ENCODE measurements at regions not wholly inside any gene's neighbourhood (a gene's known extent, or its start where the extent isn't known, plus 50 kb on each side); places are given as distances from the start of the nearest gene placed in this dataset.
"Not testable (repeated sequence)": the region's sequence is repeated elsewhere in the genome, so short reads cannot be mapped to it uniquely, and the experiment has no call there.

DNA sequence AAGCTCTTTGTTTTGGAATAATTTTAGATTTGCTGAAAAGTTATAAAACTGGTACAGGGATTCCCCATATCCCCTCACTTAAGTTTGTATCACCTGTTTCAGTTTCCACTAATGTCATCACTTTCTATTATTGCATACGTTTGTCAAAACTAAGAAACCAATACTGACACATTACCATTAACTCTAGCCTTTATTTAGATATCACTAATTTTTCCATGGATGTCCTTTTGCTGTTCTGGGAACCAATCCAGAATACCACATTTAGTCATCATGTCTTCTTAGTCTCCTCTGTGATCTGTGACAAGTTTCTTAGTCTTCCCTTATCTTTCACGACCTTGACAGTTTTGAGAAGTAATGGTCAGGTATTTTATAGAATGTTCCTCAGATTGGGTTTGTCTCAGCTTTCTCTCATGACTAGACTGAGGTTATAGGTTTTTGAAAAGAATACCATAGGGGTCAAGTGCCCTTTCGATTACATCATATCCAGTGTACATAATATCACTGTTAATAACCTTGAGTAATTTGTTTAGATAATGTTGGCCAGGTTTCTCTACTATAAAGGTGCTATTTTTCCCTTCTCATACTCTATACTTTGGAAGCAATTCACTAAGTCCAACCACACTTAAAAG lies 51.9 kb upstream of the NMUR2 start:
- DNase-seq (ENCODE audit: low read depth in 2 of 2): no peak

GRCh38 chr5:152462021-152462721 lies 57.1 kb upstream of the NMUR2 start:
- DNase-seq (ENCODE audit: low read depth in 2 of 2): no peak

DNA sequence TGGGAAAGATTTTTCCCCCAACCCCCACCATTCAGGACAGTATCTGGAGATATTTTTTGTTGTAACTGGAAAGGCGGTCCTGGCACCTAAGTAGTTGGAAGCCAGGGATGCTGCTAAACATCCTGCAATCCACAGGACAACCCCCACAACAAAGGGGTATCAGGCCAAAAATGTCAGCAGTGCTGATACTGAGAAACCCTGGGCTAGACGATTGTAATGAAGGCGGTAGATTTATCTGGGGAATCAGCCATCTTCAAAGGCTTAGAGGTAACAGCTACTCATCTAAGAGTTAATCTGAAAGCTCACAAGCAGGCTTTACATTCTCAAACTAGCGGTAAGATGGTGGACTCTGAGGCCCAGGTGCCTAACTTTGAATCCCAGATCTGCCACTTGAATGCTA lies 59.0 kb upstream of the NMUR2 start:
- DNase-seq (ENCODE audit: low read depth in 2 of 2): no peak

DNA sequence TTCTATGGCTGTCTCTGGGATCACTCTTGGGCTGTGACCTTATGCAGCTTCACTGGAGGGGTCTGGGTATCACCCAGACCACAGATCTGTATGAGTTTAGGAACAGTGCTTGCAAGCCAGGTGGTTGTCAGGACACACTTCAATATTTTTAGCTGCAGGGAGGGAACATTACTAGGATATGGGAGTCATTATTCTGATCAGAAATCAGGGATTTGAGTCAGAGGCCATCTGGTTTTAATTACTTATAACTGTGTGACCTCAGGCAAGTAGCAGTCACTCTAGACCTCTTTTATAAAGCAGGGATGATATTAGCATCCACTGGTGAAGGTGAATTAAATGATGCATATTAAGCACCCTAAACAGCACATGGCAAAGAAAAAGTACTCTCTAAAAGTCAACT lies 60.1 kb upstream of the NMUR2 start:
- no peak for DNase-seq (ENCODE audit: low read depth in 2 of 2)

DNA sequence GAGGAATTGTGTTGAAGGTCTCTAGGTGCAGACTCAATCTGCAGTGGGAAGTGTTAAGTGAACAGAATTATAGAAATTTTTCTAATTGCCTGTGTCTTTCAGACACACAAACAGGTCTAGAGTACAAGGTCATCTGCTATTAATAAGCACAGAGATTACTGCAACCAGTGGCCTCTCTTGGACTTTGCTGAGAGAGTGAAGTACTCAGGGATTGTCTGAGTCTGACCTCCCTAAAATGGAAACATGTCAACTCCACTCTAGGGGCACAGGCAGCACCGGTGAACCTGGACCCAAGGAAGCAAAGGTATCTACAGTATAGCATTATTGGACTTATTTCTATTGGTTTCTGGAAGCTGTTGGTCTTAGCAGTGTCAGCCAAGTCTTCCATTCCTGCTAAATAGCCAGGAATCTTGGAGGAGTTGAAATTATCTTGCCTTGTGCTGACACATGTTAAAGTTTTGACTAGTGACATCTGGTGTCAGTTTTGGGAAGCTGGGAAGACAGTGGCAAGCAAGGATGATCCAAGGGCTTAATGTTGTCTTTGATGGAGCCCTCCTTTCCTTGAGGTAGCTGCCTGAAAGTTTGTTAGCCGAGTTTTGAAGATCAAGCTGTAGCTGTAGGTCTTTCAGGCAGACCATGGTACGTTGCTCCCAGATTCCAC lies 61.1 kb upstream of the NMUR2 start:
- DNase-seq (ENCODE audit: low read depth in 2 of 2): no peak

GRCh38 chr5:152470167-152470566 lies 65.1 kb upstream of the NMUR2 start:
- DNase-seq (ENCODE audit: low read depth in 2 of 2): no peak

DNA sequence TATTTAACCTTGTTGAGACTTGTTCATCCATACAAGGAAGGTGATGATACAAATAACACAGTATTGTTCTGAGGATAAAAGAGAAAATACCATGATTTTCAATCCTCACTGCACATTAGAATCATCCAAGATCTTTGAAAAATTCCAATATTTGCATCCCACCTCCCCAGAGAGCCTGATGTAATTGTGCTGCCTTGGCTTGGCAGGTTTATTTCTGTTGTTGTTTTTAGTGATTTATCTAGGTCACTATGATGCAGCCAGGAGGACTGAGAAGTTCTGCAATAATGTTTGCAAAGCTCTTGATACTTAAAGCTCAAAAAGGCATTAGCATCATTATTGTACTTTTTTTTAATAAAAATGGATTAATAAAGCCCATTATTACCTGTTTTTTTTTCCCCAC lies 67.0 kb upstream of the NMUR2 start:
- no peak for DNase-seq (ENCODE audit: low read depth in 2 of 2)

- DNase-seq (ENCODE audit: low read depth in 2 of 2): no peak
Observed at GRCh38 chr5:152474961-152475360, 69.9 kb upstream of the NMUR2 start.

DNA sequence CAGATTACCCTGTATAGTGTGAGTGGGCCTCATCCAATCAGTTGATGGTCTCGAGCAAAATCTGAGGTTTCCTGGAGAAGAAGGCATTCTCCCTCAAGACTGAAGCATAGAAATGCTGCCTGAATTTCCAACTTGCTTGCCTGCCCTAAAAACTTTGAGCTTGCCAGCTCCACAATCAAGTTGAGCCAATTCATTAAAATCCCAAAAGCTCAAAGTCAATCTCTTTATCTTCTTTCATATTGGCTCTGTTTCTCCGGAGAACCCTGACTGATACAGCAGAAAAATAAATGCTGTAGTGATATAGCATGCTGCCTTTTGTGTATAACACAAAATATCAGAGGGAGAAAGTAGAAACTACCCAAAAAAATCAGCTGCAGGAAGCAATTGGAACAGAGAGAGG lies 72.5 kb upstream of the NMUR2 start:
- no peak for DNase-seq (ENCODE audit: low read depth in 2 of 2)

DNA sequence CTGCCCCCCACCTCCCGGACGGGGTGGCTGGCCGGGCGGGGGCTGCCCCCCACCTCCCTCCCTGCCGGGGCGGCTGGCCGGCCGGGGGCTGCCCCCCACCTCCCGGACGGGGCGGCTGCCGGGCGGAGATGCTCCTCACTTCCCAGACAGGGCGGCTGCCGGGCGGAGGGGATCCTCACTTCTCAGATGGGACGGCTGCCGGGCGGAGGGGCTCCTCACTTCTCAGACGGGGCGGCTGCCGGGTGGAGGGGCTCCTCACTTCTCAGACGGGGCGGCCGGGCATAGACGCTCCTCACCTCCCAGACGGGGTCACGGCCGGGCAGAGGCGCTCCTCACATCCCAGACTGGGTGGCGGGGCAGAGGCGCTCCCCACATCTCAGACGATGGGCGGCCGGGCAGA lies 74.8 kb upstream of the NMUR2 start:
- DNase-seq (ENCODE audit: low read depth in 2 of 2): not testable (repeated sequence)

DNA sequence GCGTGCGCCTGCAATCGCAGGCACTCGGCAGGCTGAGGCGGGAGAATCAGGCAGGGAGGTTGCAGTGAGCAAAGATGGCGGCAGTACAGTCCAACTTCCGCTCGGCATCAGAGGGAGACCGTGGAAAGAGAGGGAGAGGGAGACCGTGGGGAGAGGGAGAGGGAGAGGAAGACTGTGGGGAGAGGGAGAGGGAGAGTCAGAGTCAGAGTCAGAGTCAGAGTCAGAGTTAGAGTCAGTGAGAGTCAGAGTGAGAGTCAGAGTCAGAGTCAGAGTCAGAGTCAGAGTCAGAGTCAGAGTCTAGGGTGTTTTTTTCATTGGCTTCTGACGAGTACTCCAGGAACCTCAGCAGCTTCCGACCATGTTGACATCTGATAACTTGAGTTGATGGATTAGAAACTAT lies 75.6 kb upstream of the NMUR2 start:
- not testable (repeated sequence) for DNase-seq (ENCODE audit: low read depth in 2 of 2)

- DNase-seq (ENCODE audit: low read depth in 2 of 2): no peak
Observed at GRCh38 chr5:152487130-152487529, 82.1 kb upstream of the NMUR2 start.

DNA sequence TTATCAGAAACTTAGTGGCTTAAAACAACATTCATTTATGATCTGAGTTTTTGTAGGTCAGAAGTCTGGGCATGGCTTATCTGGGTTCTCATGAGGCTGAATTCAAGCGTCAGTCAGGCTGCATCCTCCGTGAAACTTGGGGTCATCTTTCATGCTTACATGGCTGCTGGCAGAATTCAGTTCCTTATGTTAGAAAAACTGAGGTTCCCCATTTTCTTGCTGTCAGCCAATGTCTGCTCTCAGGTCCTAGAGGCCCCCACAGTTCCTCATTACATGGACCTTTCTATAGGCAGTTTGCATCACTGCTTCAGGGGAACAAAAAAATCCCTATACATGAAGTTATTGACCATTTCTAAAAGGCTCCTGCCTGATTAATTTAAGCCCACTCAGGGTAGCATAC lies 83.8 kb upstream of the NMUR2 start:
- DNase-seq (ENCODE audit: low read depth in 2 of 2): no peak

DNA sequence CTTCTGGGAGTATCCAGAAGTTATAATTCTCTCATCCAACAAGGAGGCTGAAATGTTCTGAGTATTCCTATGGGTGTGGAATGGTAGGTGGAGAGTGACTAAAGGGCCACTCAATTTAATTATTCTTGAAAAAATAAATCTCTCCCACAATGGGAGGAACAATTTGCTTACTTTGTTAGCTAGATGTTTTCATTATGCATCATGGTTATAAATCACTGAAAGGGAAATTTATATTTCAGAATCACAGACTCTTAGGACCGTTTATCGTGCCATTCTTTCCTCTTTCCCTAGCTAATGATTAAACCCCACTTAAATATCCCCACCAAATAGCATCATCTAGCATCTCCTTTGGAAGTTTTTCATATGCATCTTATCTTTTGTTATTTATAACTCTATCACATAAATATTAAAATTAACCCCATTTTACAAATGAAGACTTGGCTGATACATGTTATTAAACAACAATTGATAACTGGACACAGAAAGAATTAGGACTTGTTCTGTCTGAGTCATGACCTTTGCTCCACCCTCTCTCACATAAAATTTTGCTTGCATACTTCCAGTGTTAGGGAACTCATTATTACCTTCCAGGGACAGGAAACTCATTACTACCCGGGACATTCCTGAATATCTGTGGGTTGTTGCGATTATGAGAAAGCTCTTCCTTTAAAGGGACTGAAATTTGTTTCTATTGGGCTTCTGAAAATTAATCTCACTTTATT lies 94.9 kb upstream of the NMUR2 start:
- DNase-seq (ENCODE audit: low read depth in 2 of 2): no peak

GRCh38 chr5:152501294-152501693 lies 96.2 kb upstream of the NMUR2 start:
- no peak for DNase-seq (ENCODE audit: low read depth in 2 of 2)

- DNase-seq (ENCODE audit: low read depth in 2 of 2): no peak
Observed at GRCh38 chr5:152503206-152503605, 98.1 kb upstream of the NMUR2 start.

DNA sequence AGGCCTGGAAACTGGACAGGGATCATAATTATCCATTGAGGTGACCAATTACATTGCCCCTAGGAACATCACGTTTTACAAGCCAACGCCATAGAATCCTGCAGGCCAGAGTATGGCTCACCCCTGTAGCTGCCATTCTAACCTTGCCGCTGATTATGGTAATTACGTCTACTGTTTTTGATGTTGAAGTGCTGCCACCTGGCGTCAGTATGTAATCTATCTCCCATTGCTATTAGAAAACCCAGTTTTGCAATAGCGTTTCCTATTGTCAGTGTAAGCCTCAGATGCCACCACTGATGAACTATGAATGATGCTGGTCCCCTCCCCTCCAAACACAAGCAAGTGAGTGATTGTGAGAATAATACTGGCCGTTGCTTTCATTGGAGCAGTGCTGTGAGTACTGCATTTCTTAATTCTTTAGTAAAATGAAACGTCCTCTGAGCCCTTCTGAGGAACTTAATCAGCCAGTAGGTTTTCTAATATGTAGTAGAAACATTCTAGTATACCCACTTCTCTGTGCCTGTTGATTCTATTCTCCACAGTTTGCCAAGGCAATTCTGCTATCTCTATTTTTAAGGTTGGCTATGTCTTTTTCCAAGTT lies 100.5 kb upstream of the NMUR2 start:
- DNase-seq (ENCODE audit: low read depth in 2 of 2): peak; percentile 1 to 4

GRCh38 chr5:152511120-152511519 lies 106.0 kb upstream of the NMUR2 start:
- no peak for DNase-seq (ENCODE audit: low read depth in 2 of 2)

DNA sequence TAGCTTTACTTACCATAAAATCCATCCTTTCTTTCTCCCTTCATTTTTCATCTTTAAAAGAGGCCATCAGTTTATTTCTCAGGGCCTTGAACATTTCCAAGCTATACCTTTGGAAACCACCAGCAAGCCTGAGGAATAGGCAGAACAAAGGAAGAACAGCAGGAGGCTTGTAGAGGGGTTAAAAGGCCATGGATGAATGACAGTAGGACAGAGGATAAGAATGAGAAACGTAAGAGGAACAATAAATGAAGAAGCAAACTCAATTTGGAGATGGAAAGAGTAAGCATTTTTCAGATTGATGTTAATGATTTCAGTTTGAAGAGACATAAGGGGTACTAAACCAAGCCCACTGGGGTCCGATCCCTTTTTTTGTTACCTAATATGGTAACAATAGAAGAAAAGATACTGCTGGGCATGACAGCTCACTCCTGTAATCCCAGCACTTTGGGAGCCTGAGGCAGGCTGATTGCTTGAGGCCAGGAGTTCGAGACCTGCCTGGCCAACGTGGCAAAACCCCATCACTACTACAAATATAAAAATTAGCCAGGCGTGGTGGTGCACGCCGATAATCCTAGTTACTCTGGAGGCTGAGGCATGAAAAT lies 106.6 kb upstream of the NMUR2 start:
- DNase-seq (ENCODE audit: low read depth in 2 of 2): no peak

- DNase-seq (ENCODE audit: low read depth in 2 of 2): no peak
Observed at GRCh38 chr5:152514827-152515397, 109.8 kb upstream of the NMUR2 start.

DNA sequence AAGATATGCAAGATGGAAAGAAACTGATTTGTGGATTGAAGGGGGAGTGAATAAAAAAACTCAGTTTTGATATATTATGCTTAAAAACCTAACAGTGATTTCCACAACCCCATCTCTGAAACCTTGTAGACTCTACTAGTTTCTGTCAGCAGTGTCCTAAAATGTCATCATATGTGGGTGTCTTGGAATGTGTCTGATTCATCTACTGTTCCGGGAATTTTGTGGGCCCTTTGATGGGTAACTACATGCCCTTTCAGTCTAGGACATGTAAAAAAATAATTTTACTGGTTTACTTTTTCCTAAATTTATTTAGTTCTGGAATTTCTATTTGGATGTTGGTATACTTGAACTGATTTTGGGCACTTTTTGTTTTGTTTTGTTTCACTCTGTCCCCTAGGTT lies 118.9 kb upstream of the NMUR2 start:
- DNase-seq (ENCODE audit: low read depth in 2 of 2): no peak

Data from fibroblast of skin of left biceps (primary cell).